Posterior cingulate gyrus (tissue), 11 donors: ENCODE measurements at regions not wholly inside any gene's neighbourhood (a gene's known extent, or its start where the extent isn't known, plus 50 kb on each side); places are given as distances from the start of the nearest gene placed in this dataset.

ENCODE experiments used
- DNase-seq, 10 donors: peaks; one replicate each; pipeline versions ENCODE4 v3.0.0 to v3.0.0-alpha.2; 2020 to 2021; ENCODE audit warnings: mixed read lengths in 3 of 10
- intact Hi-C: fragments of 100-400 bp; cut with DNase I; formaldehyde crosslinking; loops from one replicate; pipeline ENCODE4 v1.15.1; 2023

GRCh38 chr7:136193940-136194339, 216.8 kb upstream of the MTPN start:
- intact Hi-C loops, result no loop called here
- no peak for DNase-seq

- no peak for DNase-seq
Observed at GRCh38 chr7:136189506-136189998, 212.4 kb upstream of the MTPN start.

GRCh38 chr7:136186281-136186680, 209.1 kb upstream of the MTPN start:
- no peak for DNase-seq
- intact Hi-C loops, result no loop called here

More at GRCh38 chr7:136189506-136189998, 212.4 kb upstream of the MTPN start:
- intact Hi-C loops, result no loop called here

GRCh38 chr7:136184719-136185118, 207.6 kb upstream of the MTPN start:
- DNase-seq, result no peak
- intact Hi-C loops, result no loop called here

- DNase-seq, result peak in 1 of 10 donors; percentile 48
- intact Hi-C loops, result no loop called here
Observed at GRCh38 chr7:136183981-136184380, 206.8 kb upstream of the MTPN start.

GRCh38 chr7:136180984-136181383, 203.8 kb upstream of the MTPN start:
- DNase-seq, result no peak

GRCh38 chr7:136179851-136180721, 202.9 kb upstream of the MTPN start:
- intact Hi-C loops, result no loop called here
- DNase-seq, result no peak

More at GRCh38 chr7:136180984-136181383, 203.8 kb upstream of the MTPN start:
- intact Hi-C loops, result no loop called here

GRCh38 chr7:136179154-136179553, 202.0 kb upstream of the MTPN start:
- intact Hi-C loops, result no loop called here

GRCh38 chr7:136174477-136175125, 197.4 kb upstream of the MTPN start:
- intact Hi-C loops, result no loop called here
- DNase-seq, result no peak

More at GRCh38 chr7:136179154-136179553, 202.0 kb upstream of the MTPN start:
- DNase-seq, result no peak

- no peak for DNase-seq
- intact Hi-C loops, result no loop called here
Observed at GRCh38 chr7:136173874-136174273, 196.7 kb upstream of the MTPN start.

GRCh38 chr7:136171233-136171632, 194.1 kb upstream of the MTPN start:
- no peak for DNase-seq
- intact Hi-C loops, result no loop called here

- intact Hi-C loops, result no loop called here
- DNase-seq, result no peak
Observed at GRCh38 chr7:136168821-136169220, 191.7 kb upstream of the MTPN start.

GRCh38 chr7:136167991-136168390, 190.8 kb upstream of the MTPN start:
- intact Hi-C loops, result no loop called here
- no peak for DNase-seq

GRCh38 chr7:136166521-136166920, 189.4 kb upstream of the MTPN start:
- intact Hi-C loops, result no loop called here
- DNase-seq, result no peak

GRCh38 chr7:136163340-136163801, 186.2 kb upstream of the MTPN start:
- no peak for DNase-seq
- intact Hi-C loops, result no loop called here

GRCh38 chr7:136150311-136150710, 173.2 kb upstream of the MTPN start:
- DNase-seq, result no peak
- intact Hi-C loops, result no loop called here

GRCh38 chr7:136148920-136149319, 171.8 kb upstream of the MTPN start:
- intact Hi-C loops, result no loop called here
- DNase-seq, result no peak

GRCh38 chr7:136146925-136147324, 169.8 kb upstream of the MTPN start:
- no peak for DNase-seq
- intact Hi-C loops, result no loop called here

GRCh38 chr7:136144182-136144581, 167.0 kb upstream of the MTPN start:
- DNase-seq, result no peak
- intact Hi-C loops, result no loop called here

GRCh38 chr7:136143271-136143670, 166.1 kb upstream of the MTPN start:
- no peak for DNase-seq
- intact Hi-C loops, result no loop called here

- intact Hi-C loops, result no loop called here
- no peak for DNase-seq
Observed at GRCh38 chr7:136142583-136142982, 165.4 kb upstream of the MTPN start.

GRCh38 chr7:136140469-136140868, 163.3 kb upstream of the MTPN start:
- DNase-seq, result no peak
- intact Hi-C loops, result no loop called here
